HCT116 (cell line): ENCODE measurements at regions not wholly inside any gene's neighbourhood (a gene's known extent, or its start where the extent isn't known, plus 50 kb on each side); places are given as distances from the start of the nearest gene placed in this dataset.

ENCODE experiments used
- EZH2 ChIP-seq: fragments of 200-600 bp; sonication (generic); IDR thresholded peaks from 2 replicates; pipeline ENCODE4 v1.6.1; 2017; ENCODE audit warnings: antibody characterized with exemption, mixed run types
- EZH2phosphoT487 ChIP-seq: fragments of 200-600 bp; IDR thresholded peaks from 2 replicates; pipeline ENCODE4 v1.6.1; 2018; ENCODE audit warnings: antibody characterized with exemption, borderline replicate concordance
- FOSL1 ChIP-seq: IDR thresholded peaks from 2 replicates; pipeline ENCODE4 v1.6.1; 2012; ENCODE audit warnings: low read depth
- POLR2A ChIP-seq: IDR thresholded peaks from 2 replicates; pipeline ENCODE4 v1.7.0; 2011; ENCODE audit warnings: borderline replicate concordance; ENCODE audit not compliant: insufficient read depth, insufficient read length; ENCODE audit errors: extremely low read depth
- REST ChIP-seq: IDR thresholded peaks from 2 replicates; pipeline ENCODE4 v1.6.1; 2012; ENCODE audit warnings: low read depth
- SRF ChIP-seq: IDR thresholded peaks from 2 replicates; pipeline ENCODE4 v1.6.1; 2012; ENCODE audit warnings: low read depth
- TCF7L2 ChIP-seq: IDR thresholded peaks from 2 replicates; pipeline ENCODE4 v1.7.0; 2011; ENCODE audit warnings: borderline replicate concordance, inconsistent platforms; ENCODE audit not compliant: insufficient read depth, insufficient read length; ENCODE audit errors: extremely low read depth
- TF ChIP-seq, protein P1 (sequence below), 3 experiments: fragments of 200-600 bp in 1 of 3; sonication (generic) in 1 of 3; IDR thresholded peaks in 2 of 3; conservative IDR thresholded peaks in 1 of 3; 2 replicates each; pipeline ENCODE4 v1.5.1; 2012 to 2017; ENCODE audit warnings: low read depth in 2 of 3, low read length in 2 of 3, antibody characterized with exemption in 1 of 3, borderline replicate concordance in 1 of 3, control low read depth in 1 of 3, mild to moderate bottlenecking in 1 of 3, mixed read lengths in 1 of 3, mixed run types in 1 of 3, moderate library complexity in 1 of 3; ENCODE audit not compliant: insufficient read depth in 1 of 3
- TF ChIP-seq, protein P2 (sequence below): IDR thresholded peaks from 2 replicates; pipeline ENCODE4 v1.6.1; 2012

DNA sequence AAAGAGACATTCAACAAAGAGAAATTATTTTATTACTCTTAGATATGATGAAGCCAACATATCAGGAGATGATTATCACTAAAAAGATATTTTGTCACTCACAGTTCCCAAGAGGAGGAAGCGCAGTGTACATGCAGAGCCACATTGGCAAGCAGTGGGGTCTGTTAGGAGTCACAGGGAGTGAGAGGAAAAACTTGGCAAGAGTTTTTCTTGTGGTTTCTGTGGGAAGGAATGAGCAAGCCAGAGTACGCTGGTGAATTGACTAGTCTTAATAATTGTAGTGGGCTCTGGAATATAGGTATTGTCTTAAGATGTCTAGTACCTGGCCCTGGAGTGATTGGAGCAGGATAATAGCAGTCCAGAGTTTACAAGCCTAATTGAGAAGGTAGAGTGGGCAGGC, 1095.2 kb downstream of the GRIK2 start:
- TF ChIP-seq, protein P1, sequence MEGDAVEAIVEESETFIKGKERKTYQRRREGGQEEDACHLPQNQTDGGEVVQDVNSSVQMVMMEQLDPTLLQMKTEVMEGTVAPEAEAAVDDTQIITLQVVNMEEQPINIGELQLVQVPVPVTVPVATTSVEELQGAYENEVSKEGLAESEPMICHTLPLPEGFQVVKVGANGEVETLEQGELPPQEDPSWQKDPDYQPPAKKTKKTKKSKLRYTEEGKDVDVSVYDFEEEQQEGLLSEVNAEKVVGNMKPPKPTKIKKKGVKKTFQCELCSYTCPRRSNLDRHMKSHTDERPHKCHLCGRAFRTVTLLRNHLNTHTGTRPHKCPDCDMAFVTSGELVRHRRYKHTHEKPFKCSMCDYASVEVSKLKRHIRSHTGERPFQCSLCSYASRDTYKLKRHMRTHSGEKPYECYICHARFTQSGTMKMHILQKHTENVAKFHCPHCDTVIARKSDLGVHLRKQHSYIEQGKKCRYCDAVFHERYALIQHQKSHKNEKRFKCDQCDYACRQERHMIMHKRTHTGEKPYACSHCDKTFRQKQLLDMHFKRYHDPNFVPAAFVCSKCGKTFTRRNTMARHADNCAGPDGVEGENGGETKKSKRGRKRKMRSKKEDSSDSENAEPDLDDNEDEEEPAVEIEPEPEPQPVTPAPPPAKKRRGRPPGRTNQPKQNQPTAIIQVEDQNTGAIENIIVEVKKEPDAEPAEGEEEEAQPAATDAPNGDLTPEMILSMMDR (IDR thresholded peaks at IDR 0.05 in 2 of 3, conservative IDR thresholded peaks at IDR 0.05 in 1 of 3; ENCODE audit: borderline replicate concordance in 1 of 3, insufficient read depth in 1 of 3, low read depth in 2 of 3, low read length in 2 of 3), result no peak
- TF ChIP-seq FOSL1, result no peak
- no peak for TF ChIP-seq POLR2A
- TF ChIP-seq EZH2, result no peak
- TF ChIP-seq SRF, result no peak
- no peak for TF ChIP-seq REST
- no peak for TF ChIP-seq EZH2phosphoT487
- TF ChIP-seq TCF7L2, result no peak
- TF ChIP-seq, protein P2, sequence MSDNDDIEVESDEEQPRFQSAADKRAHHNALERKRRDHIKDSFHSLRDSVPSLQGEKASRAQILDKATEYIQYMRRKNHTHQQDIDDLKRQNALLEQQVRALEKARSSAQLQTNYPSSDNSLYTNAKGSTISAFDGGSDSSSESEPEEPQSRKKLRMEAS, result no peak
